Adrenal gland (tissue), 5 donors: ENCODE measurements at regions not wholly inside any gene's neighbourhood (a gene's known extent, or its start where the extent isn't known, plus 50 kb on each side); places are given as distances from the start of the nearest gene placed in this dataset.

Experiments used
- POLR2A ChIP-seq, 2 donors: fragments of 450-650 bp; IDR thresholded peaks; one replicate each; pipeline ENCODE4 v1.6.1; 2017; ENCODE audit warnings: antibody characterized with exemption in 2 of 2, mild to moderate bottlenecking in 2 of 2, moderate library complexity in 1 of 2
- TF ChIP-seq, protein P1 (sequence below), 6 experiments: fragments of 450-650 bp in 4 of 6; fragments of 200-600 bp in 2 of 6; sonication (generic) in 1 of 6; IDR thresholded peaks; 1 replicate in 5 of 6; 2 replicates in 1 of 6; pipeline versions ENCODE4 v1.5.1 to v1.8.0; 2016 to 2021; ENCODE audit warnings: antibody characterized with exemption in 6 of 6, mild to moderate bottlenecking in 2 of 6, moderate library complexity in 1 of 6
- donor health status: DM: no; HTN: no; CAD: no.

DNA sequence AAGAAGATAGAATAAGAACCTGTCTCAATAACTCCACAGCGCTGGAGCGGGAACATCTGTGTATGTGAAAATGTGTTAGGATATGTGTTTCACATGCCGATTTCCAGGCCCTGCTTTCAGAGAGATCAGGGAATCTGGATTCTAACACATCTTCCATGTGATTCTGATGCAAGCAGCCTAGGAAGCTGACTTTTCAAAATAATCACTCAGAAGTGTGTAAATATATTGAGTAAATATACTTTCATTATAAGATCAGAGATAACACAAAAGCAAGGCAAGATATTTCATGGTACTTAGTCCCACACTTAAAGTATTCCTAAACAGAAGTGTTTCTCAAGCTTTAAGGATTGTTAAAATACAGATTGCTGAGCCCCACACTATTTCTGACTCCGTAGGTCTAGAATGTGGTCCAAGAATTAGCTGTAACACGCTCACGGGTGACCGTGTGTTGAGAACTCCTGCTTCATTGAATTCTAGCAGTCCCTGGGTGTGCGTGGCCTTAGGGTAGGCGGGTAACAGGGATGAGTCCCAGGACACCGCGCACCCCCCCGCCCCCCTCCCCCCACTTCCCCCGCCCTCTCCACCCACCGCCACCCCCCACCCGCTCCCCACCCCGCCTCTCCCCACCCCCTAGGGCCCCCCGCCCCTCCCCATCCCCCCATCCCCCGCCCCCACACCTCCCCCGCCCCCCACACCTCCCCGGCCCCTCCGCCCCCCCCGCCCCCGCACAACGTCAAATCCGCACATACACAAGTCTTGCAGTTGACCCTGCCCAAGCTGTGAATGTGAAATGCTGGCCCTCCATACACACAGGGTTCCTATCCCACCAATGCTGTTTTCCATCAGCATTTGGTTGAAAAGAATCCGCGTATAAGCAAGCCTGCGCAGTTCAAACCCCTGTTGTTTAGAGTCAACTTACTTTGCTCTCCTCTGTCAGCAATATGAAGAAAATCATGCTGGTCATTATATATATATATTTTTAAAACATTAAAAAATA is 94.2 kb upstream of the SLC39A10 start:
- TF ChIP-seq, protein P1, sequence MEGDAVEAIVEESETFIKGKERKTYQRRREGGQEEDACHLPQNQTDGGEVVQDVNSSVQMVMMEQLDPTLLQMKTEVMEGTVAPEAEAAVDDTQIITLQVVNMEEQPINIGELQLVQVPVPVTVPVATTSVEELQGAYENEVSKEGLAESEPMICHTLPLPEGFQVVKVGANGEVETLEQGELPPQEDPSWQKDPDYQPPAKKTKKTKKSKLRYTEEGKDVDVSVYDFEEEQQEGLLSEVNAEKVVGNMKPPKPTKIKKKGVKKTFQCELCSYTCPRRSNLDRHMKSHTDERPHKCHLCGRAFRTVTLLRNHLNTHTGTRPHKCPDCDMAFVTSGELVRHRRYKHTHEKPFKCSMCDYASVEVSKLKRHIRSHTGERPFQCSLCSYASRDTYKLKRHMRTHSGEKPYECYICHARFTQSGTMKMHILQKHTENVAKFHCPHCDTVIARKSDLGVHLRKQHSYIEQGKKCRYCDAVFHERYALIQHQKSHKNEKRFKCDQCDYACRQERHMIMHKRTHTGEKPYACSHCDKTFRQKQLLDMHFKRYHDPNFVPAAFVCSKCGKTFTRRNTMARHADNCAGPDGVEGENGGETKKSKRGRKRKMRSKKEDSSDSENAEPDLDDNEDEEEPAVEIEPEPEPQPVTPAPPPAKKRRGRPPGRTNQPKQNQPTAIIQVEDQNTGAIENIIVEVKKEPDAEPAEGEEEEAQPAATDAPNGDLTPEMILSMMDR (IDR thresholded peaks at IDR 0.05) = no peak
- no peak for TF ChIP-seq POLR2A (IDR thresholded peaks at IDR 0.05)
